Cardiac muscle cell (in vitro differentiated cells and primary cell): ENCODE measurements at regions not wholly inside any gene's neighbourhood (a gene's known extent, or its start where the extent isn't known, plus 50 kb on each side); places are given as distances from the start of the nearest gene placed in this dataset.

Experiments used
- DNase-seq, 2 donors: peaks; one replicate each; pipeline versions ENCODE4 v3.0.0 to v3.0.0-alpha.2; 2010 to 2017; ENCODE audit warnings: low read depth in 1 of 2, low spot score in 1 of 2
- H3K27ac ChIP-seq: fragments of 200-600 bp; sonication (generic); 2 replicates; pipeline ENCODE4 v1.5.1; 2016
- H3K27me3 ChIP-seq: fragments of 200-600 bp; sonication (generic); 2 replicates; pipeline ENCODE4 v1.6.0; 2016; ENCODE audit warnings: control low read depth
- H3K36me3 ChIP-seq: fragments of 200-600 bp; sonication (generic); 2 replicates; pipeline ENCODE4 v1.5.1; 2016; ENCODE audit warnings: control low read depth
- H3K4me1 ChIP-seq: fragments of 200-600 bp; sonication (generic); 2 replicates; pipeline ENCODE4 v1.8.1; 2017; ENCODE audit warnings: low read depth, mild to moderate bottlenecking, mixed run types
- H3K4me3 ChIP-seq: fragments of 200-600 bp; sonication (generic); 2 replicates; pipeline ENCODE4 v1.5.1; 2016; ENCODE audit warnings: mild to moderate bottlenecking
- H3K9me3 ChIP-seq: fragments of 200-600 bp; sonication (generic); 2 replicates; pipeline ENCODE4 v1.5.1; 2017; ENCODE audit warnings: low read depth, mild to moderate bottlenecking, control low read depth
- CTCF ChIP-seq: IDR thresholded peaks from 2 replicates; pipeline ENCODE4 v1.5.1; 2012; ENCODE audit warnings: low read depth, mild to moderate bottlenecking, low read length

GRCh38 chr11:116187026-116187425 lies 585.8 kb downstream of the BUD13 start:
- Histone ChIP-seq H3K36me3 (no peaks in the 10 kb centered on the region), H3K4me3 (no peak overlapping the region), H3K4me1 (no peaks in the 10 kb centered on the region), H3K27me3 (no peaks in the 10 kb centered on the region), H3K27ac (no peak overlapping the region), H3K9me3 (no peaks in the 10 kb centered on the region)
- no peak for DNase-seq
- TF ChIP-seq CTCF = no peak

GRCh38 chr11:116185551-116185950 lies 587.2 kb downstream of the BUD13 start:
- Histone ChIP-seq H3K27me3 (no peaks in the 10 kb centered on the region), H3K36me3 (no peaks in the 10 kb centered on the region), H3K4me1 (no peaks in the 10 kb centered on the region), H3K4me3 (no peak overlapping the region), H3K27ac (no peak overlapping the region), H3K9me3 (no peaks in the 10 kb centered on the region)
- DNase-seq = no peak
- no peak for TF ChIP-seq CTCF

GRCh38 chr11:116184763-116185162 lies 588.0 kb downstream of the BUD13 start:
- Histone ChIP-seq H3K9me3 (no peaks in the 10 kb centered on the region), H3K4me1 (no peaks in the 10 kb centered on the region), H3K4me3 (no peak overlapping the region), H3K27me3 (no peaks in the 10 kb centered on the region), H3K36me3 (no peaks in the 10 kb centered on the region), H3K27ac (no peak overlapping the region)
- no peak for DNase-seq
- no peak for TF ChIP-seq CTCF

GRCh38 chr11:116182356-116182966 lies 590.3 kb downstream of the BUD13 start:
- Histone ChIP-seq H3K9me3 (no peaks in the 10 kb centered on the region), H3K4me3 (no peak overlapping the region), H3K4me1 (no peaks in the 10 kb centered on the region), H3K36me3 (no peaks in the 10 kb centered on the region), H3K27me3 (no peaks in the 10 kb centered on the region), H3K27ac (no peak overlapping the region)
- no peak for DNase-seq
- no peak for TF ChIP-seq CTCF

- no peak for DNase-seq
- no peak for TF ChIP-seq CTCF
- Histone ChIP-seq H3K4me3 (no peak overlapping the region), H3K27ac (no peak overlapping the region), H3K27me3 (no peaks in the 10 kb centered on the region), H3K9me3 (no peaks in the 10 kb centered on the region), H3K4me1 (no peaks in the 10 kb centered on the region), H3K36me3 (no peaks in the 10 kb centered on the region)
Measured at GRCh38 chr11:116180806-116181600, 591.8 kb downstream of the BUD13 start.
